Suprapubic skin (tissue), 3 donors: ENCODE measurements at regions not wholly inside any gene's neighbourhood (a gene's known extent, or its start where the extent isn't known, plus 50 kb on each side); places are given as distances from the start of the nearest gene placed in this dataset.

Source experiments
- EP300 ChIP-seq: sonication (generic); formaldehyde crosslinking; IDR thresholded peaks from one replicate; pipeline ENCODE4 v1.6.1; 2017; ENCODE audit warnings: antibody characterized with exemption
- TF ChIP-seq, protein P1 (sequence below), 2 donors: fragments of 200-600 bp in 1 of 2; fragments of 450-650 bp in 1 of 2; sonication (generic) in 1 of 2; IDR thresholded peaks; one replicate each; pipeline ENCODE4 v1.5.1; 2016 to 2019; ENCODE audit warnings: antibody characterized with exemption in 2 of 2, mild to moderate bottlenecking in 1 of 2, moderate library complexity in 1 of 2

DNA sequence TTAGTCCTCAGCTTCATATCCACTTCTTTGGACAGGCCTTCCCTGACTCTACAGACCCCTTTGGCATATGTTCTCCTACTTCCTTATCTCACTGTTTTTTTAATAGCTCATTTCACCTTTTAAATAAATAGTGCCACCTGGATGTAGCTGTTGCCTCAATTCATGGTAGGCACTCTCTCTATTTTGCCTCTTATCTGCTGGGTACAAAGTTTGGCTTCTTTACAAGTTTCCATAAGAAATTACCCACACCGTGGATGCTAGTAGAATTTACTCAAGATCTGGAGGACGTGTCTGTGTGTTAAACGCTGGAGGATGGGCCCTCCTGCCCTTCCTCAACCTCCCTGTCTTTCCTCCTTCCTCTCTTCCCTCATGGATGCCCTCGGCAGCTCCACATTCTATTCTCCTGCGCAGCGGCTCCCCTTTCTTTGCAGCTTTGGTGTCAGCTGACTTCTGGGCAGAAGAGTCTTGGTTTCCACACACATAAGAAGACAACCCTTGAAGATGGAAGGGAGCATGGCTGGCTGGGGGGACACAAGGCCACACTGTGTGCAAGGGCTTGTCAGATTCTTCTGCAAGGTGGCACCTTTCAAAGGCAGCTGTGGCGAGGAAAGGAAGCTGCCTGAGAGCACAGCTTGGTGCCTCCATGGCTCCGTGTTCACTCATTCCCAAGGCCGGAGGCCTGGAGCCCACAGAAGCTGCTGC is 212.6 kb downstream of the SNX19 start:
- TF ChIP-seq, protein P1, sequence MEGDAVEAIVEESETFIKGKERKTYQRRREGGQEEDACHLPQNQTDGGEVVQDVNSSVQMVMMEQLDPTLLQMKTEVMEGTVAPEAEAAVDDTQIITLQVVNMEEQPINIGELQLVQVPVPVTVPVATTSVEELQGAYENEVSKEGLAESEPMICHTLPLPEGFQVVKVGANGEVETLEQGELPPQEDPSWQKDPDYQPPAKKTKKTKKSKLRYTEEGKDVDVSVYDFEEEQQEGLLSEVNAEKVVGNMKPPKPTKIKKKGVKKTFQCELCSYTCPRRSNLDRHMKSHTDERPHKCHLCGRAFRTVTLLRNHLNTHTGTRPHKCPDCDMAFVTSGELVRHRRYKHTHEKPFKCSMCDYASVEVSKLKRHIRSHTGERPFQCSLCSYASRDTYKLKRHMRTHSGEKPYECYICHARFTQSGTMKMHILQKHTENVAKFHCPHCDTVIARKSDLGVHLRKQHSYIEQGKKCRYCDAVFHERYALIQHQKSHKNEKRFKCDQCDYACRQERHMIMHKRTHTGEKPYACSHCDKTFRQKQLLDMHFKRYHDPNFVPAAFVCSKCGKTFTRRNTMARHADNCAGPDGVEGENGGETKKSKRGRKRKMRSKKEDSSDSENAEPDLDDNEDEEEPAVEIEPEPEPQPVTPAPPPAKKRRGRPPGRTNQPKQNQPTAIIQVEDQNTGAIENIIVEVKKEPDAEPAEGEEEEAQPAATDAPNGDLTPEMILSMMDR (IDR thresholded peaks at IDR 0.05) = no peak
- no peak for TF ChIP-seq EP300
